ENCODE measurements at regions not wholly inside any gene's neighbourhood (a gene's known extent, or its start where the extent isn't known, plus 50 kb on each side); places are given as distances from the start of the nearest gene placed in this dataset.

- no peak for TF ChIP-seq CTCF (IDR thresholded peaks at IDR 0.05)
- no peak for TF ChIP-seq POLR2A (IDR thresholded peaks at IDR 0.05)
Observed at GRCh38 chr2:180349809-180350208, 342.7 kb upstream of the CWC22 start.
